GM23248 (cell line): ENCODE measurements at regions not wholly inside any gene's neighbourhood (a gene's known extent, or its start where the extent isn't known, plus 50 kb on each side); places are given as distances from the start of the nearest gene placed in this dataset.

Experiments
- EZH2 ChIP-seq: fragments of 200-600 bp; sonication (generic); IDR thresholded peaks from 2 replicates; pipeline ENCODE4 v1.6.1; 2018; ENCODE audit warnings: antibody characterized with exemption, mild to moderate bottlenecking; ENCODE audit not compliant: insufficient read depth, poor library complexity, severe bottlenecking
- EZH2phosphoT487 ChIP-seq: fragments of 200-600 bp; sonication (generic); IDR thresholded peaks from 2 replicates; pipeline ENCODE4 v1.6.1; 2018; ENCODE audit warnings: antibody characterized with exemption, moderate library complexity, mild to moderate bottlenecking, low read depth; ENCODE audit not compliant: insufficient read depth

DNA sequence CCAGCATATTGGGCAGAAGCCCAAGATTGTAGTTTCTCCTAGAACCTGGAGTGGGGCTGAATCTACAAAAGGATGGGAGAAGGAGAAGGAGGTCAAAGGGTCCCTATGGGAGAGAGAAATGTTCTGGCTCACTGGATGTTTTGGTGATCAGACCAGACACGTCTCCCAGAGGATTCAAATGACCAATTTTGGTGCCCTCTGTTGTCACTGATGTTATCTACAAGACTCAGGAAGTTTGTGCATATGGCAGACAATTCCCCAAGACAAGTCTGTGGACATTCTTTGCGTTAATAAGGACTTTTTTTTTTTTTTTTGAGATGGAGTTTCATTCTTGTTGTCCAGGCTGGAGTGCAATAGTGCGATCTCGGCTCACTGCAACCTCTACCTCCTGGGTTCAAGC lies 137.2 kb upstream of the SMARCA2 start:
- TF ChIP-seq EZH2phosphoT487 (no peak), EZH2 (no peak)
